H1 (cell line): ENCODE measurements at regions not wholly inside any gene's neighbourhood (a gene's known extent, or its start where the extent isn't known, plus 50 kb on each side); places are given as distances from the start of the nearest gene placed in this dataset.

ENCODE experiments used
- CTCF ChIA-PET: fragments of 300-600 bp; sonication (Branson Sonifier 250); formaldehyde crosslinking; loops from one replicate; lab custom pipeline; 2021; ENCODE audit not compliant: partially characterized antibody; lab: Charles Lee
- POLR2A ChIA-PET: fragments of 300-600 bp; sonication (Branson Sonifier 250); formaldehyde crosslinking; loops from one replicate; lab custom pipeline; 2021; ENCODE audit warnings: inconsistent platforms; ENCODE audit not compliant: partially characterized antibody; lab: Charles Lee
- DNase-seq, 2 experiments: peaks; one replicate each; pipeline versions ENCODE4 v3.0.0 to v3.0.0-alpha.2; 2010 to 2022; ENCODE audit warnings: low spot score in 2 of 2, low read depth in 1 of 2, mixed read lengths in 1 of 2
- FAIRE-seq: peaks from 2 replicates; lab custom pipeline; 2011; peaks lifted over from hg19 to GRCh38; lab: Jason Lieb, UNC
- H2AFZ ChIP-seq: 2 replicates; pipeline ENCODE4 v1.8.1; 2012; ENCODE audit warnings: low read length, inconsistent platforms
- H2AK5ac ChIP-seq: 2 replicates; pipeline ENCODE4 v1.6.1; 2013; ENCODE audit warnings: low read depth, low read length
- H2BK120ac ChIP-seq: replicated peaks from 2 replicates; pipeline ENCODE3; 2013; ENCODE audit warnings: low read depth, low read length, inconsistent platforms
- H2BK12ac ChIP-seq: 2 replicates; pipeline ENCODE4 v1.6.1; 2013; ENCODE audit warnings: low read depth, low read length
- H2BK15ac ChIP-seq: 2 replicates; pipeline ENCODE4 v1.6.1; 2013; ENCODE audit warnings: low read length
- H2BK20ac ChIP-seq: 2 replicates; pipeline ENCODE4 v1.6.1; 2013; ENCODE audit warnings: low read length
- H2BK5ac ChIP-seq: 2 replicates; pipeline ENCODE4 v1.6.1; 2013; ENCODE audit warnings: low read depth, low read length
- H3K14ac ChIP-seq: 2 replicates; pipeline ENCODE4 v1.6.1; 2013; ENCODE audit warnings: inconsistent platforms; ENCODE audit not compliant: insufficient read length
- H3K18ac ChIP-seq: 2 replicates; pipeline ENCODE4 v1.6.1; 2013; ENCODE audit warnings: low read length; ENCODE audit errors: extremely low read depth
- H3K23ac ChIP-seq: 2 replicates; pipeline ENCODE4 v1.6.1; 2013; ENCODE audit warnings: inconsistent platforms; ENCODE audit not compliant: insufficient read length
- H3K23me2 ChIP-seq: 2 replicates; pipeline ENCODE4 v1.6.1; 2013; ENCODE audit warnings: low read depth, low read length
- H3K27ac ChIP-seq: 2 replicates; pipeline ENCODE4 v1.6.1; 2011; ENCODE audit warnings: low read depth, low read length, inconsistent platforms
- H3K27me3 ChIP-seq, 4 experiments: replicated peaks in 1 of 4; 1 replicate in 1 of 4; 2 replicates in 3 of 4; pipeline versions ENCODE4 v1.6.1 to v1.8.1; 2011 to 2013; ENCODE audit warnings: low read length in 3 of 4, mild to moderate bottlenecking in 3 of 4, inconsistent platforms in 2 of 4, mixed read lengths in 2 of 4, moderate library complexity in 1 of 4; ENCODE audit not compliant: control insufficient read depth in 3 of 4, insufficient read depth in 3 of 4; ENCODE audit errors: extremely low read depth in 1 of 4
- H3K36me3 ChIP-seq, 4 experiments: 2 replicates each; pipeline versions ENCODE4 v1.6.1 to v1.8.1; 2011 to 2013; ENCODE audit warnings: mild to moderate bottlenecking in 4 of 4, low read length in 3 of 4, moderate library complexity in 2 of 4, control low read depth in 1 of 4, inconsistent platforms in 1 of 4; ENCODE audit not compliant: insufficient read depth in 4 of 4, control insufficient read depth in 2 of 4
- H3K4ac ChIP-seq: replicated peaks from 2 replicates; pipeline ENCODE3; 2013; ENCODE audit warnings: low read length, low read depth, mixed read lengths, inconsistent platforms; ENCODE audit not compliant: insufficient read length
- H3K4me1 ChIP-seq, 4 experiments: replicated peaks in 1 of 4; 1 replicate in 1 of 4; 2 replicates in 3 of 4; pipeline versions ENCODE4 v1.6.1 to v1.8.1; 2011 to 2013; ENCODE audit warnings: low read length in 3 of 4, inconsistent platforms in 2 of 4, mixed read lengths in 1 of 4; ENCODE audit not compliant: insufficient read depth in 4 of 4, control insufficient read depth in 3 of 4
- H3K4me2 ChIP-seq, 2 experiments: 2 replicates each; pipeline versions ENCODE4 v1.6.1 to v1.8.1; 2011 to 2013; ENCODE audit warnings: low read depth in 2 of 2, low read length in 2 of 2, control low read depth in 1 of 2, inconsistent platforms in 1 of 2, mild to moderate bottlenecking in 1 of 2; ENCODE audit not compliant: insufficient read depth in 1 of 2
- H3K4me3 ChIP-seq, 4 experiments: fragments of 200-600, 300-600 bp in 1 of 4; sonication (generic), shearing (Covaris generic), sonication (Bioruptor Twin) in 1 of 4; 2 replicates each; pipeline versions ENCODE4 v1.5.1 to v1.8.1; 2011 to 2016; ENCODE audit warnings: low read length in 4 of 4, low read depth in 3 of 4, control low read depth in 2 of 4, inconsistent platforms in 2 of 4, mild to moderate bottlenecking in 2 of 4, mixed read lengths in 1 of 4, moderate library complexity in 1 of 4; ENCODE audit not compliant: insufficient read depth in 2 of 4; ENCODE audit errors: extremely low read depth in 1 of 4
- H3K56ac ChIP-seq: replicated peaks from 2 replicates; pipeline ENCODE3; 2013; ENCODE audit warnings: low read depth, mild to moderate bottlenecking, mixed read lengths, low read length, inconsistent platforms; ENCODE audit not compliant: insufficient read length
- H3K79me1 ChIP-seq: 2 replicates; pipeline ENCODE4 v1.6.1; 2013; ENCODE audit warnings: low read depth, low read length, control low read depth
- H3K79me2 ChIP-seq, 2 experiments: 2 replicates each; pipeline versions ENCODE4 v1.6.1 to v1.8.1; 2012 to 2013; ENCODE audit warnings: low read length in 2 of 2, mild to moderate bottlenecking in 2 of 2, inconsistent platforms in 1 of 2; ENCODE audit not compliant: insufficient read depth in 2 of 2, control insufficient read depth in 1 of 2
- H3K9ac ChIP-seq, 4 experiments: replicated peaks in 1 of 4; 1 replicate in 1 of 4; 2 replicates in 3 of 4; pipeline versions ENCODE4 v1.6.1 to v1.8.1; 2011 to 2013; ENCODE audit warnings: low read depth in 3 of 4, low read length in 3 of 4, control low read depth in 2 of 4, mild to moderate bottlenecking in 2 of 4, moderate library complexity in 2 of 4, inconsistent platforms in 1 of 4; ENCODE audit errors: extremely low read depth in 1 of 4
- H3K9me3 ChIP-seq, 2 experiments: 2 replicates each; pipeline versions ENCODE4 v1.6.1 to v1.8.1; 2012 to 2013; ENCODE audit warnings: mild to moderate bottlenecking in 2 of 2, moderate library complexity in 2 of 2, control low read depth in 1 of 2, inconsistent platforms in 1 of 2, low read depth in 1 of 2, low read length in 1 of 2, mixed read lengths in 1 of 2; ENCODE audit not compliant: insufficient read depth in 2 of 2
- H4K20me1 ChIP-seq, 2 experiments: replicated peaks in 1 of 2; 2 replicates each; pipeline versions ENCODE3 to v1.8.1; 2011 to 2013; ENCODE audit warnings: inconsistent platforms in 2 of 2, low read length in 2 of 2, mild to moderate bottlenecking in 1 of 2; ENCODE audit not compliant: insufficient read depth in 2 of 2, control insufficient read depth in 1 of 2
- H4K5ac ChIP-seq: 2 replicates; pipeline ENCODE4 v1.6.1; 2013; ENCODE audit warnings: low read length, low read depth, mixed read lengths, inconsistent platforms; ENCODE audit not compliant: insufficient read length
- H4K8ac ChIP-seq: 2 replicates; pipeline ENCODE4 v1.8.0; 2013; ENCODE audit warnings: mild to moderate bottlenecking, moderate library complexity, low read length, inconsistent platforms; ENCODE audit not compliant: insufficient read depth; ENCODE audit errors: extremely low read depth
- H4K91ac ChIP-seq: replicated peaks from 2 replicates; pipeline ENCODE3; 2013; ENCODE audit warnings: low read length, mixed read lengths, inconsistent platforms; ENCODE audit not compliant: insufficient read length
- CHD2 ChIP-seq: IDR thresholded peaks from 2 replicates; pipeline ENCODE4 v1.6.1; 2012; ENCODE audit warnings: low read length, improper control_type of control experiment
- CTBP2 ChIP-seq: IDR thresholded peaks from 2 replicates; pipeline ENCODE4 v1.7.0; 2011; ENCODE audit warnings: borderline replicate concordance, mild to moderate bottlenecking, moderate library complexity, mixed read lengths, low read length; ENCODE audit not compliant: insufficient read depth, insufficient read length
- E2F6 ChIP-seq: IDR thresholded peaks from 2 replicates; pipeline ENCODE4 v1.6.1; 2012; ENCODE audit warnings: inconsistent platforms
- JUN ChIP-seq: IDR thresholded peaks from 2 replicates; pipeline ENCODE4 v1.6.1; 2011; ENCODE audit warnings: low read depth, mild to moderate bottlenecking, improper control_type of control experiment, low read length
- KDM1A ChIP-seq: fragments of 200-600, 300-600 bp; sonication (generic); IDR thresholded peaks from 2 replicates; pipeline ENCODE4 v1.7.1; 2016; ENCODE audit warnings: mild to moderate bottlenecking, low read length, borderline replicate concordance
- POLR2A ChIP-seq, 2 experiments: IDR thresholded peaks; 1 replicate in 1 of 2; 2 replicates in 1 of 2; pipeline ENCODE4 v1.6.1; 2011; ENCODE audit warnings: low read depth in 2 of 2, low read length in 2 of 2, mild to moderate bottlenecking in 2 of 2; ENCODE audit errors: control extremely low read depth in 1 of 2
- RXRA ChIP-seq: IDR thresholded peaks from 2 replicates; pipeline ENCODE4 v1.6.1; 2011; ENCODE audit warnings: low read depth, mild to moderate bottlenecking, low read length, moderate library complexity; ENCODE audit not compliant: insufficient read depth
- SAP30 ChIP-seq: fragments of 300-600 bp; sonication (generic); IDR thresholded peaks from 2 replicates; pipeline ENCODE4 v1.7.1; 2012; ENCODE audit warnings: low read length, moderate library complexity, mild to moderate bottlenecking, inconsistent platforms; ENCODE audit not compliant: insufficient read depth, insufficient replicate concordance
- SIN3A ChIP-seq, 2 experiments: IDR thresholded peaks in 1 of 2; conservative IDR thresholded peaks in 1 of 2; 2 replicates each; pipeline ENCODE4 v1.6.1; 2011 to 2012; ENCODE audit warnings: low read length in 2 of 2, improper control_type of control experiment in 1 of 2, low read depth in 1 of 2, mild to moderate bottlenecking in 1 of 2
- USF2 ChIP-seq: IDR thresholded peaks from 2 replicates; pipeline ENCODE4 v1.6.1; 2011; ENCODE audit warnings: low read length, improper control_type of control experiment
- YY1 ChIP-seq: IDR thresholded peaks from 2 replicates; pipeline ENCODE4 v1.6.1; 2011; ENCODE audit warnings: low read depth, mild to moderate bottlenecking, low read length
- WGBS, 2 experiments: shearing (Covaris generic) in 1 of 2; methylation state at CpG; one replicate each; pipeline versions ENCODE4 v1.1.6 to v1.1.7; 2013 to 2015; ENCODE audit warnings: low lambda C conversion rate in 2 of 2, mixed read lengths in 2 of 2, inconsistent platforms in 1 of 2, low coverage in 1 of 2, missing lambda C conversion rate in 1 of 2; ENCODE audit not compliant: insufficient replicate concordance in 2 of 2, insufficient coverage in 1 of 2, insufficient read length in 1 of 2; ENCODE audit errors: extremely low coverage in 1 of 2, missing lambda C conversion rate in 1 of 2; 5-methylcytosine and 5-hydroxymethylcytosine counted together

- 95% methylated on average over 2 of the region's 2 CpGs; no CpG with 5 or more reads in 1 of the 2 experiments for WGBS, 2 experiments
- no peak for FAIRE-seq
- TF ChIP-seq YY1 = no peak
- TF ChIP-seq JUN = no peak
- no peak for TF ChIP-seq RXRA
- TF ChIP-seq KDM1A = no peak
- TF ChIP-seq CTBP2 = no peak
- TF ChIP-seq POLR2A (IDR thresholded peaks at IDR 0.05; ENCODE audit: control extremely low read depth in 1 of 2, low read depth in 2 of 2, low read length in 2 of 2) = no peak
- TF ChIP-seq CHD2 = no peak
- TF ChIP-seq USF2 = no peak
- TF ChIP-seq SIN3A (conservative IDR thresholded peaks at IDR 0.05 in 1 of 2, IDR thresholded peaks at IDR 0.05 in 1 of 2; ENCODE audit: low read depth in 1 of 2, low read length in 2 of 2) = no peak
- TF ChIP-seq E2F6 = no peak
- TF ChIP-seq SAP30 = no peak
Measured at GRCh38 chr4:15344041-15344440, 83.8 kb upstream of the C1QTNF7 start.

More at GRCh38 chr4:15344041-15344440, 83.8 kb upstream of the C1QTNF7 start:
- H3K4me2 ChIP-seq = no peak overlapping the region
- no peak overlapping the region for H2BK5ac ChIP-seq
- H3K36me3 ChIP-seq = no peaks in the 10 kb centered on the region
- H3K4ac ChIP-seq = no peak overlapping the region
- H4K8ac ChIP-seq = no peak overlapping the region
- no peaks in the 10 kb centered on the region for H4K20me1 ChIP-seq
- H3K9me3 ChIP-seq = no peaks in the 10 kb centered on the region
- H3K27me3 ChIP-seq = no peaks in the 10 kb centered on the region; a peak in 1 of 7 replicates
- no peak overlapping the region for H2BK12ac ChIP-seq
- H3K4me3 ChIP-seq = no peak overlapping the region
- H4K5ac ChIP-seq = no peak overlapping the region
- no peak overlapping the region for H3K14ac ChIP-seq
- no peak overlapping the region for H2AK5ac ChIP-seq
- H3K79me1 ChIP-seq = no peaks in the 10 kb centered on the region
- no peaks in the 10 kb centered on the region for H3K23me2 ChIP-seq
- H2BK120ac ChIP-seq = no peak overlapping the region
- no peak for DNase-seq
- H3K23ac ChIP-seq = no peak overlapping the region
- H3K9ac ChIP-seq = no peak overlapping the region
- H3K79me2 ChIP-seq = no peaks in the 10 kb centered on the region
- H2AFZ ChIP-seq = no peak overlapping the region
- no peak overlapping the region for H4K91ac ChIP-seq
- CTCF ChIA-PET = no interaction called here
- H2BK20ac ChIP-seq = no peak overlapping the region
- no peak overlapping the region for H3K56ac ChIP-seq
- no peak overlapping the region for H3K18ac ChIP-seq
- POLR2A ChIA-PET = no interaction called here
- H2BK15ac ChIP-seq = no peak overlapping the region
- H3K4me1 ChIP-seq = peaks cover 0 to 3% (median 0%) of the 10 kb centered on the region in 4 experiments; a peak in 1 of 7 replicates
- H3K27ac ChIP-seq = no peak overlapping the region
